NCI-H2196 (cell line): ENCODE measurements at regions not wholly inside any gene's neighbourhood (a gene's known extent, or its start where the extent isn't known, plus 50 kb on each side); places are given as distances from the start of the nearest gene placed in this dataset.
"Not testable (repeated sequence)": the region's sequence is repeated elsewhere in the genome, so short reads cannot be mapped to it uniquely, and the experiment has no call there.

ENCODE experiments used
- DNase-seq: peaks from one replicate; lab custom pipeline; 2025; ENCODE audit not compliant: unreplicated experiment; lab: John Stamatoyannopoulos, UW

- DNase-seq = no peak
Measured at GRCh38 chr3:15983232-15983631, 185.5 kb upstream of the ANKRD28 start.

GRCh38 chr3:15983693-15984092 is 185.9 kb upstream of the ANKRD28 start:
- DNase-seq = no peak

GRCh38 chr3:15989419-15989818 is 185.1 kb upstream of the GALNT15 start:
- DNase-seq = no peak

GRCh38 chr3:15993660-15994059 is 180.8 kb upstream of the GALNT15 start:
- not testable (repeated sequence) for DNase-seq

- DNase-seq = not testable (repeated sequence)
Measured at GRCh38 chr3:15996496-15996895, 178.0 kb upstream of the GALNT15 start.

GRCh38 chr3:15997274-15997943 is 177.1 kb upstream of the GALNT15 start:
- no peak for DNase-seq

GRCh38 chr3:15998911-15999310 is 175.6 kb upstream of the GALNT15 start:
- no peak for DNase-seq

- no peak for DNase-seq
Measured at GRCh38 chr3:16004812-16005211, 169.7 kb upstream of the GALNT15 start.

- no peak for DNase-seq
Measured at GRCh38 chr3:16011376-16011775, 163.1 kb upstream of the GALNT15 start.

- DNase-seq = no peak
Measured at GRCh38 chr3:16012086-16012485, 162.4 kb upstream of the GALNT15 start.

GRCh38 chr3:16013568-16013967 is 160.9 kb upstream of the GALNT15 start:
- no peak for DNase-seq

- not testable (repeated sequence) for DNase-seq
Measured at GRCh38 chr3:16021801-16022200, 152.7 kb upstream of the GALNT15 start.

- not testable (repeated sequence) for DNase-seq
Measured at GRCh38 chr3:16023881-16024280, 150.6 kb upstream of the GALNT15 start.

- no peak for DNase-seq
Measured at GRCh38 chr3:16024548-16024947, 149.9 kb upstream of the GALNT15 start.

GRCh38 chr3:16026753-16027152 is 147.7 kb upstream of the GALNT15 start:
- no peak for DNase-seq

GRCh38 chr3:16028604-16029003 is 145.9 kb upstream of the GALNT15 start:
- no peak for DNase-seq

GRCh38 chr3:16030342-16030741 is 144.1 kb upstream of the GALNT15 start:
- DNase-seq = no peak

- DNase-seq = no peak
Measured at GRCh38 chr3:16031434-16031833, 143.0 kb upstream of the GALNT15 start.

- DNase-seq = no peak
Measured at GRCh38 chr3:16033889-16034687, 140.4 kb upstream of the GALNT15 start.

- no peak for DNase-seq
Measured at GRCh38 chr3:16040991-16041390, 133.5 kb upstream of the GALNT15 start.

GRCh38 chr3:16048435-16049318 is 125.8 kb upstream of the GALNT15 start:
- DNase-seq = peak; percentile 3
